Sigmoid colon (tissue), 6 donors: ENCODE measurements at regions not wholly inside any gene's neighbourhood (a gene's known extent, or its start where the extent isn't known, plus 50 kb on each side); places are given as distances from the start of the nearest gene placed in this dataset.
"Not testable (repeated sequence)": the region's sequence is repeated elsewhere in the genome, so short reads cannot be mapped to it uniquely, and the experiment has no call there.

Experiments
- DNase-seq: peaks from one replicate; pipeline ENCODE4 v3.0.0-alpha.2; 2019
- H3K27ac ChIP-seq, 4 donors: fragments of 200-600 bp; sonication (generic); one replicate each; pipeline ENCODE4 v1.5.1; 2016 to 2019; ENCODE audit warnings: mild to moderate bottlenecking in 1 of 4
- H3K27me3 ChIP-seq, 3 donors: fragments of 200-600 bp; sonication (generic); one replicate each; pipeline ENCODE4 v1.5.1; 2019; ENCODE audit warnings: mild to moderate bottlenecking in 1 of 3
- H3K36me3 ChIP-seq, 4 donors: fragments of 200-600 bp; sonication (generic); one replicate each; pipeline ENCODE4 v1.5.1; 2016 to 2019
- H3K4me1 ChIP-seq, 4 donors: fragments of 200-600 bp; sonication (generic); one replicate each; pipeline ENCODE4 v1.5.1; 2017 to 2019
- H3K4me3 ChIP-seq, 4 donors: fragments of 200-600 bp; sonication (generic); one replicate each; pipeline ENCODE4 v1.5.1; 2017 to 2019; ENCODE audit warnings: mild to moderate bottlenecking in 2 of 4, moderate library complexity in 1 of 4
- H3K9me3 ChIP-seq, 4 donors: fragments of 200-600 bp in 3 of 4; sonication (generic) in 3 of 4; one replicate each; pipeline versions ENCODE4 v1.5.1 to v1.6.1; 2013 to 2019
- EP300 ChIP-seq, 4 donors: sonication (generic); formaldehyde crosslinking; IDR thresholded peaks; one replicate each; pipeline ENCODE4 v1.6.1; 2017; ENCODE audit warnings: antibody characterized with exemption in 4 of 4
- POLR2A ChIP-seq, 2 donors: fragments of 450-650 bp; IDR thresholded peaks; one replicate each; pipeline ENCODE4 v1.6.1; 2016; ENCODE audit warnings: antibody characterized with exemption in 2 of 2, mild to moderate bottlenecking in 2 of 2, moderate library complexity in 2 of 2
- POLR2AphosphoS5 ChIP-seq, 4 donors: sonication (generic); formaldehyde crosslinking; IDR thresholded peaks; one replicate each; pipeline ENCODE4 v1.6.1; 2017; ENCODE audit warnings: antibody characterized with exemption in 4 of 4
- WGBS, 2 donors: extraction: QIAGEN DNeasy Blood & Tissue Kit; methylation state at CpG; one replicate each; pipeline ENCODE4 v1.1.7; 2013; 5-methylcytosine and 5-hydroxymethylcytosine counted together
- intact Hi-C: fragments of 100-400 bp; cut with DNase I; formaldehyde crosslinking; loops from one replicate; pipeline ENCODE4 v1.15.1; 2023
- donor health status: healthy with polysubstance abuse.
- donor health status: healthy.

GRCh38 chr2:37722971-37723370 lies 51.5 kb upstream of the CDC42EP3 start:
- H3K36me3 ChIP-seq, H3K27ac ChIP-seq, H3K4me1 ChIP-seq, intact Hi-C loops, H3K4me3 ChIP-seq, H3K9me3 ChIP-seq, H3K27me3 ChIP-seq, DNase-seq: not testable (repeated sequence)
- WGBS, 2 donors: 82 to 99% methylated on average over 7 of the region's 7 CpGs

DNA sequence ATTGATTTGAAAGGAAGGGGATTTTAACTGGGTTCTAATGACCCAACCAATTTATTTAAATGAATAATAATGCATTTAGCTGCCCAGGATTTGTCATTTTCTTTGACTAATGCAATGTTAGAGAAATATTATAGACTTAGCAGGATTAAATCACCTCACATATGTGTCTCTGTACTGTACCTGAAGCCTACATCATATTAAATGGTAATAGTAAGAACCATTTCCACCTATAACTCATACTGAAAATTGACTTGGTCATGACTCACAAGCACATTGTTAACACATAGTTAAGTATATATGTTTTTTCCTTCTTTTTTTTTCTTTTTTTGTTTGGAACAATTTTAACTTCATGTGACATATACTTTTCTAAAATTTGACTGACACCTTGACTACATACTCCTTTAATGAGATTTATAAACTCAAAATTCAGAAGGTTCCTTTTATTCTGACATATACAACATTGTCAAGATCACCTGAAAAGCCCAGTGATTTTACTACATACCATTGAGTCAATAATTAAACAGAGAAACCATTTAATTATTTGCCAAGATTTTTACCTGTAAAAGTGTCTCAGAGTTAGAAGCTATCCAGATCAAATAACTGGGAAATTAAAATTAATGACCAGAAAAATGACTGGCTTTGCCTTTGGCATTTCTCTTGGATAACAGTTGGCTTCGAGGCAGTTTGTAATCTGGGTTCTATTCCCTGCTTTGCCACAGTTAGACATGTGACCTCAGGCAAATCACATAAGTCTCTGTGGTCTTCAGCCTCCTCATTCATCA lies 58.8 kb upstream of the CDC42EP3 start:
- H3K36me3 ChIP-seq: no peaks in the 10 kb centered on the region
- no peak overlapping the region for H3K27ac ChIP-seq
- DNase-seq: no peak
- 49 to 78% methylated on average over 1 of the region's 1 CpG for WGBS, 2 donors
- peaks cover 0 to 28% (median 22%) of the 10 kb centered on the region in 4 donors for H3K4me1 ChIP-seq
- no peaks in the 10 kb centered on the region for H3K9me3 ChIP-seq
- TF ChIP-seq POLR2A (IDR thresholded peaks at IDR 0.05) (no peak), EP300 (IDR thresholded peaks at IDR 0.05) (no peak)
- H3K27me3 ChIP-seq: no peaks in the 10 kb centered on the region
- intact Hi-C loops: no loop called here
- no peak overlapping the region for H3K4me3 ChIP-seq

- H3K27me3 ChIP-seq, H3K9me3 ChIP-seq, H3K36me3 ChIP-seq, DNase-seq, H3K4me3 ChIP-seq, intact Hi-C loops: not testable (repeated sequence)
- peak overlapping the region in 1 of 4 donors; percentile 75 for H3K27ac ChIP-seq
- peaks cover 0 to 49% (median 29%) of the 10 kb centered on the region in 4 donors for H3K4me1 ChIP-seq
Measured at GRCh38 chr2:37732412-37732811, 61.0 kb upstream of the CDC42EP3 start.

GRCh38 chr2:37733251-37733650 lies 61.8 kb upstream of the CDC42EP3 start:
- Histone ChIP-seq H3K9me3 (no peaks in the 10 kb centered on the region), H3K27me3 (no peaks in the 10 kb centered on the region), H3K4me1 (peaks cover 0 to 57% (median 33%) of the 10 kb centered on the region in 4 donors), H3K27ac (peak overlapping the region in 2 of 4 donors; percentile 8 to 75), H3K36me3 (no peaks in the 10 kb centered on the region), H3K4me3 (no peak overlapping the region)
- DNase-seq: no peak
- 70 to 98% methylated on average over 2 of the region's 2 CpGs for WGBS, 2 donors
- TF ChIP-seq EP300 (IDR thresholded peaks at IDR 0.05) (no peak), POLR2AphosphoS5 (IDR thresholded peaks at IDR 0.05) (no peak)
- intact Hi-C loops: no loop called here

DNA sequence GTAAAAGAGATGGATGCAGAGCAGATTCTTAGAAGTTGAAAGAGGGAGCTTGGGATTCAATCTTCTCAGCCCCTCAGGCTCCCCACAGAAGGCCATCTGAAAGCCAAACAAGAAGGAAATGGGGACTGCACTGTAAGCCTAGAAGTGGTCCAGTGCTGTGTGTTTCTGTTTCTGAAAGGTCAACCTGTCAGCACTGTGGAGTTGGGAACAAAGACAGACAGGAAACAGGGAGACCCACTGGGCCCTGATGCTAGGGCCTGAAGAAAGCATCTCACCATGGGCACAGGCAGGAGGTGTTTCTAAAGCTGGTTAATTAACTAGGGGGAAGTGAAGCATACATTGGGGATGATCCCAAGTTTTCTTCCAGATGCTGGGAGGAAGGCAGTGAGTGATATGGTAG lies 62.5 kb upstream of the CDC42EP3 start:
- peak overlapping the region in 3 of 4 donors; percentile 67 to 75 (median 71) for H3K27ac ChIP-seq
- H3K4me3 ChIP-seq, intact Hi-C loops, H3K27me3 ChIP-seq, DNase-seq, H3K9me3 ChIP-seq, H3K36me3 ChIP-seq: not testable (repeated sequence)
- H3K4me1 ChIP-seq: peaks cover 0 to 61% (median 34%) of the 10 kb centered on the region in 4 donors

GRCh38 chr2:37734891-37735523 lies 63.6 kb upstream of the CDC42EP3 start:
- 69 to 83% methylated on average over 8 of the region's 8 CpGs for WGBS, 2 donors
- peaks cover 0 to 62% (median 34%) of the 10 kb centered on the region in 4 donors for H3K4me1 ChIP-seq
- intact Hi-C loops: loop anchor here (5.0 kb wide), 1 partner anchor 37 kb away; no protein-coding TSS in a partner anchor
- not testable (repeated sequence) for H3K9me3 ChIP-seq, H3K36me3 ChIP-seq, H3K27me3 ChIP-seq, H3K4me3 ChIP-seq, DNase-seq
- TF ChIP-seq POLR2AphosphoS5 (IDR thresholded peaks at IDR 0.05): peak in 2 of 4 donors; percentile 43 to 52
- H3K27ac ChIP-seq: peak overlapping the region in 3 of 4 donors; percentile 67 to 75 (median 71)

GRCh38 chr2:37735524-37735910 lies 64.1 kb upstream of the CDC42EP3 start:
- intact Hi-C loops: loop anchor here (5.0 kb wide), 1 partner anchor 37 kb away; no protein-coding TSS in a partner anchor
- not testable (repeated sequence) for DNase-seq, H3K27me3 ChIP-seq, H3K4me3 ChIP-seq, H3K36me3 ChIP-seq, H3K9me3 ChIP-seq
- Histone ChIP-seq H3K4me1 (peaks cover 0 to 67% (median 34%) of the 10 kb centered on the region in 4 donors), H3K27ac (peak overlapping the region in 3 of 4 donors; percentile 67 to 75 (median 71))

GRCh38 chr2:37737507-37737906 lies 66.1 kb upstream of the CDC42EP3 start:
- DNase-seq: no peak
- H3K9me3 ChIP-seq: no peaks in the 10 kb centered on the region
- peak overlapping the region in 3 of 4 donors; percentile 67 to 75 (median 71) for H3K27ac ChIP-seq
- peaks cover 0 to 68% (median 32%) of the 10 kb centered on the region in 4 donors for H3K4me1 ChIP-seq
- H3K4me3 ChIP-seq: no peak overlapping the region
- no peaks in the 10 kb centered on the region for H3K27me3 ChIP-seq
- H3K36me3 ChIP-seq: no peaks in the 10 kb centered on the region
- intact Hi-C loops: loop anchor here (5.0 kb wide), 1 partner anchor 35 kb away; no protein-coding TSS in a partner anchor
- TF ChIP-seq EP300 (IDR thresholded peaks at IDR 0.05) (no peak), POLR2AphosphoS5 (IDR thresholded peaks at IDR 0.05) (peak in 2 of 4 donors; percentile 42 to 60)
